ENCODE measurements at regions not wholly inside any gene's neighbourhood (a gene's known extent, or its start where the extent isn't known, plus 50 kb on each side); places are given as distances from the start of the nearest gene placed in this dataset.

- DNase-seq, result no peak
Measured at GRCh38 chr9:113741886-113742854, 133.9 kb upstream of the ZNF618 start.

- DNase-seq, result no peak
Measured at GRCh38 chr9:113742878-113743277, 133.2 kb upstream of the ZNF618 start.

- DNase-seq, result no peak
Measured at GRCh38 chr9:113746486-113746885, 129.6 kb upstream of the ZNF618 start.

GRCh38 chr9:113748135-113748534, 128.0 kb upstream of the ZNF618 start:
- no peak for DNase-seq

DNA sequence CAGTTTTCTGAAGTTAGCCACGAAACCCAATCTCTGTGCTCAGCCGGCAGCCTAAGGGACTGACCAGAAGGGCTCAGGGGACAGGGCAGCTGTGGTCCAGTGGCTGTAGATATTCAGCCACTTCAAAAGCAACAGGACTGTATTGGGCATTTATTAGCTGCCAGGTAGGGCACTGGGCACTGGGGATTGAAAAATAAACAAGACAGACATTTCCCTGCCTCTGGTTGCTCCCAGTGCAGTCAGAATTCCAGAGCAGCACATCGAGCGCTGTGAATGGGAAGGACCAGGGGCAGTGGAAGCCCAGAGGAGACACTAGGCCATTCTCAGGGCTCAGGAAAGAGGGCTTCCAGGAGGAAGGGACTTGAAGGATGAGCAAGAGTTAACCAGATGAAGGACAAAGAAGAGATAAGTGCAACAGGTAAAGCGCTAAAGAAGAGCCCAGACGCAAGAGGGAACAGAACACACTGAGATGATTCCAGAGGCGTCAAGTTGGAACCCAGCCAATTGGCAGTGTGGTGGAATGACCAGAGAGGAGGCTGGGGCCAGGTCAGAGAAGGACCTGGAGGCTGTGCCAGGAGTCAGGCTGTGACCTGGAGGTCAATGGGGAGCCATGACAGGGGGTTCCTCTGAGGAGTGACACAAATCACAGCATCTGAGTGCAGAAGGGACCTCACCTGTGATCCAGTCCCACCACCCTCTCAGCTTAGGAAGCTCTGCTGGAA, 122.5 kb upstream of the ZNF618 start:
- no peak for DNase-seq

DNA sequence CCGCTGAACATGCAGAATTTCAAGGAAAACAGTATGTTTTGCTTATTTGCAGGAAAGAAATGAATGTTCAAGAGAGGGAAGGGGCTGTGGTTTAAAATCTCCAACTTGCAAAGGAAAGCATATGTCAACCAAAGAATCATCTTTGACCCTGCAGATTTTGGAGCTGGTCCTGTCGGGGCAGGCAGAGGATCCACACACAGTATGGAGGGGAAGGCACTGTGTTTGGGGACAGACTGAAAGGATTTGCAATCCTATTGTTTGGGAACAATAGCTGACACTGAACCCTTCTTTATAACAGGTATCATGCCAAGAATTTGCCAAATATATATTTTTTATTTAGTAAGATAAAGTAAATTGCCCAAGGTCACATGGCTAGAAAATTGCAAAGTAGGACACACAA, 121.4 kb upstream of the ZNF618 start:
- DNase-seq, result no peak

DNA sequence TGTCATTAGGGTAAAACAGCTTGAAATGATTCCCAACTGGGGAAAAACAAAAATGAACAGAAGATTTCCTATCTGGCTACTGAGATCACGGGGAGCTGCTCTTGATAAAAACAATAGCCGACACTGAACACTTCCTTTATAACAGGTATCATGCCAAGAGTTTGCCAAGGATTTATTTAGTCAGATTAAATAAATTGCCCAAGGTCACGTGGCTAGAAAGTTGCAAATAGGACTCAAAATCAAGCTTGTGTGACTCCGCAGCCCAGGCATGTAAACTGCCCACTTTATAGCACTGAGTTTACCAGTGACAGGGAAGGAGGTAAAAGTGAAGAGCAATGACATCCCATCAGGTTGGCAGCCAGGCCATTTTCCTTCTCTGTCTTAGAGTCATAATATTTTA, 120.7 kb upstream of the ZNF618 start:
- no peak for DNase-seq

- no peak for DNase-seq
Measured at GRCh38 chr9:113756476-113757192, 119.5 kb upstream of the ZNF618 start.

- no peak for DNase-seq
Measured at GRCh38 chr9:113763429-113763828, 112.7 kb upstream of the ZNF618 start.

DNA sequence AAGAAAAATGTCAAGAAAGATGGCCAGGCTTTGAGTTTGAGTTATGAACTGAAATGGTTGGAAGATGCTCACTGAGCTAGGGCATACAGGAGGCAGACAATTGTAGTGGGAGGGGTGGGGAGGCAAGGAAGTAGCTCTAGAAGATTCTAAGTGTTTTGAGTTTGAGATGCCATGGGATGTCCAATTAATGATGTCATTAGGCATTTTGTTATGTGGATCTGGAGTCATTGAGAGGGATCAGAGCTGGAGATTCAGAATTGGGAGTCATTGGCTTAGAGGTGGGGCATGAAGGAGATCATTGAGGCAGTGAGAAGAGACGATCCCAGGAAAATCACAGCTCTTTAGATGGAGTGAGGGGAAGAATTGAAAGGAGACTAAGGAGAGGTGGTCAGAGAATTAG, 111.5 kb upstream of the ZNF618 start:
- DNase-seq, result no peak

- DNase-seq, result no peak
Measured at GRCh38 chr9:113769412-113769811, 106.7 kb upstream of the ZNF618 start.

GRCh38 chr9:113770396-113770795, 105.7 kb upstream of the ZNF618 start:
- DNase-seq, result no peak

- no peak for DNase-seq
Measured at GRCh38 chr9:113771199-113771598, 104.9 kb upstream of the ZNF618 start.

DNA sequence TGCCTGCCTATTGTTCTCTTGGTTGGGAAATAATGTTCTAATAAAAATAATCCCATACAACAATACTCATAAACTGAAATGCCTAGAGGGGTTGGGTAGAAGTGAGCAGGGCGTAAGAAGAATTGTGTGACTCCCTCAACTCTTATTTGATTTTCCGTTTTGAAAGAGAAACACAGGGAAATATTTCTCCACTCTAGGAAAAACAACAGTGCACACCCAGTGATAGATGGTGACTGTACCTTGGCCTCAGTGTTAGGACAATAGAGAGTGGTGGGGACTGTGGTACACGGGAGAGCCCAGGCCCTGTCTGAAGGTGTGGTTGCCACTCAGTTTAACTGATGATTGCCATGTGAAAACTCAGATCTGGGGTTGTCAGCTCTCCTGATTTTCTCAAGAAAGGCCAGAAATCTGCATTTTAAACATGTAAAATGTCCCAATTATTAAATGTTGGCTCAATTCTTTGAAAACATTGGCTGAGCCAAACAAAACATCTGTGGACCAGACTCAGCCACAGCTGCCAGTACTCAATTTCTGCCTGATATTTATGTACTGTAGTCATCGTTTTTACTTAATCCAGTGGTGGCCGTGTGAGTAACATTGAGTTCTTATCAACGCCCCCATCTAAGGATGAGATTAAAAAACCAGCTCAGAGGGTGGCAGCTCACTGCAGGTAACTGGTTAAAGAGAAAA, 103.8 kb upstream of the ZNF618 start:
- DNase-seq, result no peak

- no peak for DNase-seq
Measured at GRCh38 chr9:113774963-113775362, 101.1 kb upstream of the ZNF618 start.

DNA sequence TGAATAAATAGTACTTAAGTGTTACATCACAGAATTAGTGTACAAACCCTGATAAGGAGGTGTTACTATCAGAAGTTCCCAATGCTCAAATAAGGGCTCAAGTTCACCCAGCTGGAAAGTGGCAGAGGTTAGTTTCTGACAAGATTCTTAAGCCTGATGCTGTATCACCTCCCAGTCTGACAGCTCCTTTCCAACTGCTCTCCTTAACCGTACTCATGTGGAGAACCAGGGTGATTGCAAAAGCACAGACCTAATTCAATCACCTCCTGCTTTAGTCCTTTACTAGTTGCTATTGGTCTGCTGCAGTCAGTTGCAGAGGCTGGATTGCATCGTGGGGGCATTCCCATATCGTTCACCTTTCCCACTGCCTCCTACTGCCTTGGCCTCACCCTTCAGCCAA, 100.4 kb upstream of the ZNF618 start:
- no peak for DNase-seq

DNA sequence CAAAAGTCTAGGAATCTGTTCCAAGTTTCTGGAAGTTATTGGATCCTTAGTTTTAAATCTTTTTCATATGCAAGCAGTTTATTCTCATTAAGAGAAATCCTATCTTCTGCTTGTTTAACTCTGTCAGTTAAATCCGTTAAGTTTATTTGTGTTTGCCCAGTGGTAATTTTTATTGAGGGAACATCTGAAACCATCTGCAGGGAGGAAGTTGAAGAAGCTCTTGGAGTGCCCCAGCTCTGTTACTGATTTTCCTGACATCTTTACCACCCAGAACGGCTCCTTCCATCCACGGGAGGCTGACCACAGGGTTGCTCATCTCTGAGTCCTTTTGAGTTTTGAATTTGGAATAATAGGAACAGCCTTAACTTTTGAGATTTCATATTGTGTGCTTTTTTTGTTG, 99.9 kb upstream of the ZNF618 start:
- no peak for DNase-seq

DNA sequence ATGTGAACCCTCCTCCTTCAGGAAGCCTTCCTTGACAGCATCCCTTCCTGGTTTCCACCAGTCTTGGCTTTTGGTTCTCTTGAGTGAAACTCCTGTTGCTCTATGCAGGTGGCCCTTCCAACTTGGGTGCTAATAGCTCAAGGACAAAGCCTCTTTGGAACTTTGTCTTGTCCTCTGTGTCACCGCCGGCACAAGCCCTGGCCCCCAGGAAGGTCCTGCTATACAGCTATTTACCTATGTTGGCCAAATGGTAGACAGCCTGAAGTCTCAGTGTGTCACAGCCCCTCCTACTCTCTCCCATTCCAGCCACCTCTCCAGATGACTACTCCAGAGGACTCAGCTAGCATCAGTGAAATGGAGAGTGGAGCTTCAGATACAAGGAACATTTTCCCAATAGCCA, 94.7 kb upstream of the ZNF618 start:
- DNase-seq, result no peak

DNA sequence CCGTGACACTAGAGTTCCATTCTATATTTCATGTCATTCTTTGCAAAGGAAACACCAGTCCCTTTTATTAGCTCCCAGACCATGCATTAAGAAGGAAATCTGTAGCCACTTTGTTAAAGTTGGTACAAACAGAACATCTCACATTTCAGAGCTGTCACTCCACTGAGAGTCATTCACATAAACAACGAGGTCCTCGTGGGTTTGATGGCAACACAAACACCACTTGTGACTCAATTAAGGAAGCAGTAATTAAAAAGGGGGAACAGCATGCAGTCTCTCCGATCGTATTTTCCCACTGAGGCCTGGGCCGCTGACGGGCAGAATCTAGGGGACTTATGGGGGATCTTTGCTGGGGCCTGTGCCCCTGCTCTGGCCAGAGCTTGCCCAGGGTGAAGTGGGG, 94.2 kb upstream of the ZNF618 start:
- DNase-seq, result no peak

DNA sequence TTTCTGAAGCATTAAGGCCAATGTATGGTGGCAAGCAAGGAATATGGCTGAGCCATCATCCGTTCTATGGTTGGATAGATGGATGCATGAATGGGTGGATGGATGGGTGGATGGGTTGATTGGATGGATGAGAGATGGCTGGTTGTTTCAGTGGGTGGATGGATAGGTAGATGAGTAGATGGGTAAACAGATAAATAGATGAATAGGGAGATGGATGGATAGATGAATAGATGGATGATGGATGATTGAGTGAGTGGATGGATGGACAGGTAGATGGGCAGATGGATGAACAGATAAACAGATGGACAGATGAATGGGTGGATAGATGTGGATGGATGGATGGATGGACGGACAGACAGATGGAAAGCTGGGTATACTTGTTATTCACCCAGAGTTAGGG, 92.6 kb upstream of the ZNF618 start:
- DNase-seq, result no peak

DNA sequence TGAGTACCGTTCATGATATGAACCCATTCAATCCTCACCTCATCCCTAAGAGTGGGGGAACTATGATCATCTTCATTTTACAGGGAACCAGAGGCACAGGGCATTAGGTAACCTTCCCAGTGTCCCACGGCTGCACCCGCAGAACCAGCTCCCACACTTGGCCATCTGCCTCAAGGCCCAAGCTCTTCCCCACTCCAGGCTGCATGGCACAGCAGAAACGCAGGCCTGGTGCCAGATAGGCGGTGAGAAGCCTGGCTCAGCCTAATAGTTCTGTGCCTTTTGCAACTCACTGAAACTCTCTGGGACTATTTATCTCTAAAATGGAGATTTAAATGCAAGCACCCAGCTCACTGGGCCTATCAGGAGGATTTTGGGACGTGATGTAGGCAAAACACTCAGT, 90.8 kb upstream of the ZNF618 start:
- DNase-seq, result no peak

DNA sequence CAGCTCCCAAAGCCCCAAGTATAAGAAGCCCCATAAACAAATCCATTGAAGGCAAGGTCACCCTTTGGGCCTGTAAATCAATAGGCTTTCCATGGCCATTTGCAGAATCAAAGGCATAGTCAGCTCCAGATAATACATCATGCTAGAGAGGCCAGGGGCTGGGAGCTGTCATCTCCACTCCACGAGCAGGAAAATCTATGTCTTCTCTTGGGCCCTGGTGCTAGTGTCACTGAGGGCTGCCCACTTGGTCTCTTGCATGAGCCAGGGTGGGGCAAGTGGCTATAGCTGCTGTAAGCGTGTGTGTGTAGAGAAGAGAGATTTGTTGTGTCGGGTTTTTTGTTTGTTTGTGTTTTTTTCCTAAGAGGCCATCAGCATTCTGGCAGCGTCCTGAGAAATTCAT, 90.0 kb upstream of the ZNF618 start:
- DNase-seq, result no peak

DNA sequence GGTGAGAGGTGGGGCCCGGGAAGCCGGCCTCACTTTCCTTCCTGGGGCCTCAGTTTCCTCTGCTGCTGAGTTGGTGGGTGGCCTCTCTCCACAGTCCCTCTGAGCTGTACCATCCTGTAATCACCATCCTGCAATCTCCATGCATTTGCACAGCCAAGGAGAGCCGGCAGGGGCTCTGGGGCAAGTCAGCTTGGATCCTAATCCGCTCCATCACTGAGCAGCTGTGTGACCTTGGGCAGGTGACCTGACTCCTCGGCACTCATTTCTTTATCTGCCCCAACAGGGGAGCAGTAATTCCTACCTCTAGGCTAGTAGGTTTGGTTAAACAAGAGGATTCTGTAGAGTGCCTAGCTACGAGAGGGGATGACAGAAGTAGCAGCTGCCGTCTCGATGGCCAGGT, 88.2 kb upstream of the ZNF618 start:
- DNase-seq, result no peak
